IPS DF 6.9 (cell line): ENCODE measurements at regions not wholly inside any gene's neighbourhood (a gene's known extent, or its start where the extent isn't known, plus 50 kb on each side); places are given as distances from the start of the nearest gene placed in this dataset.

Experiments used
- DNase-seq: peaks from one replicate; pipeline ENCODE4 v3.0.0-alpha.2; 2013; ENCODE audit warnings: low read depth, low spot score
- H3K27ac ChIP-seq: one replicate; pipeline ENCODE4 v1.5.1; 2013; ENCODE audit warnings: low read length, control low read depth
- H3K27me3 ChIP-seq: 2 replicates; pipeline ENCODE4 v1.6.1; 2013; ENCODE audit warnings: mild to moderate bottlenecking, low read length; ENCODE audit not compliant: control insufficient read depth, insufficient read depth
- H3K36me3 ChIP-seq: 2 replicates; pipeline ENCODE4 v1.6.1; 2013; ENCODE audit warnings: low read length; ENCODE audit not compliant: control insufficient read depth, insufficient read depth
- H3K4me1 ChIP-seq: 2 replicates; pipeline ENCODE4 v1.6.1; 2013; ENCODE audit warnings: low read length; ENCODE audit not compliant: control insufficient read depth, insufficient read depth
- H3K4me3 ChIP-seq: 2 replicates; pipeline ENCODE4 v1.5.1; 2013; ENCODE audit warnings: mild to moderate bottlenecking, low read length
- H3K9me3 ChIP-seq: 2 replicates; pipeline ENCODE4 v1.6.1; 2013; ENCODE audit warnings: low read length, inconsistent platforms; ENCODE audit not compliant: control insufficient read depth, insufficient read depth
- WGBS: extraction: QIAGEN DNeasy Blood & Tissue Kit; methylation state at CpG from one replicate; pipeline ENCODE4 v1.1.7; 2013; ENCODE audit warnings: mixed read lengths, missing lambda C conversion rate; ENCODE audit not compliant: insufficient read length, insufficient coverage; 5-methylcytosine and 5-hydroxymethylcytosine counted together

DNA sequence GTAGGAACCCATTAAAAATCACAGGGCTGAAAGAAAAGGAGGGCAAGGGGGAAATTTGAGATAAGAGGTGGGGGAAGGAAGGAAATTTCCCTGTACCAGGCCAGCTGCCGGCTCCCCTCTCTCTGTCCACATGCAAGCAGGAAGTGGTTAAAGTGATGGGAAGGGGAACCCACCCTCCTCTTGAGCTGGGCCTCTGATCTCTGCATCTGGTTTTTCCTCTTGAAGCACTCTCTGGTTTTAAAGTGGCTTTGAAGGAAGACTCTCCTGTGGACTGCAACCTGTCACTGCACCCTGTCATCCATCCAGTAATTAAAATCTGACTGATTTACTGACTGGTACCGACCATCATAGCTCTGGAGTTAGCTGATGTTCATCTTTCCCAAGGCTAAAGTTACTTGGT is 239.6 kb downstream of the TSHZ3 start:
- Histone ChIP-seq H3K36me3 (no peaks in the 10 kb centered on the region), H3K4me1 (no peaks in the 10 kb centered on the region), H3K27me3 (no peaks in the 10 kb centered on the region), H3K4me3 (no peak overlapping the region), H3K27ac (no peak overlapping the region), H3K9me3 (no peaks in the 10 kb centered on the region)
- WGBS = no CpG with 5 or more reads among the region's 2 CpGs
- no peak for DNase-seq

DNA sequence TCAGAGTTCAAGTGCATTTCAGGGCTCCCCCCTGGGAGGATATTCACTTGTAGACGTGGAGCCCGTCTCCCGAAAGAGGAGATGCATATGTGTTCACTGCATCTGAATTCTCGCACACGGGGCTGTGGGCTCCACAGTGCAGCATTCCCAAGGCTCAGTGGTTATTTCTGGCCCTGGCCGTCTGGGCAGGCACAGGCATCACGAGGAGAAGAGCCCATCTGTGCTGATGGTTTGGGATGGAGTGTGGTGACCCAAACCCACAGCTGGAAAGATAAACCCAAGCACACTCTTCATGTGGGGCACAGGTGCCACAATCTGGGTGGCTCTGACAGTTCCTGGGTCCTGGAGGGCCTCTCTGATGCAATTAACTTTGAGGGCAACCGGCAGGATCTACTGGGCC is 242.1 kb downstream of the TSHZ3 start:
- Histone ChIP-seq H3K27me3 (no peaks in the 10 kb centered on the region), H3K27ac (no peak overlapping the region), H3K4me1 (peaks cover 2% of the 10 kb centered on the region), H3K9me3 (no peaks in the 10 kb centered on the region), H3K36me3 (no peaks in the 10 kb centered on the region), H3K4me3 (no peak overlapping the region)
- no peak for DNase-seq
- WGBS = no CpG with 5 or more reads among the region's 8 CpGs

GRCh38 chr19:31105761-31106160 is 243.5 kb downstream of the TSHZ3 start:
- no peaks in the 10 kb centered on the region for H3K27me3 ChIP-seq
- H3K4me3 ChIP-seq = no peak overlapping the region
- H3K27ac ChIP-seq = no peak overlapping the region
- no CpG with 5 or more reads among the region's 4 CpGs for WGBS
- peaks cover 3% of the 10 kb centered on the region for H3K4me1 ChIP-seq
- H3K36me3 ChIP-seq = no peaks in the 10 kb centered on the region
- H3K9me3 ChIP-seq = no peaks in the 10 kb centered on the region
- DNase-seq = no peak

GRCh38 chr19:31104451-31104850 is 244.8 kb downstream of the TSHZ3 start:
- Histone ChIP-seq H3K27me3 (no peaks in the 10 kb centered on the region), H3K36me3 (no peaks in the 10 kb centered on the region), H3K4me1 (peaks cover 3% of the 10 kb centered on the region), H3K27ac (no peak overlapping the region), H3K4me3 (no peak overlapping the region), H3K9me3 (no peaks in the 10 kb centered on the region)
- no CpG with 5 or more reads among the region's 10 CpGs for whole genome bisulfite sequencing
- DNase-seq = no peak

DNA sequence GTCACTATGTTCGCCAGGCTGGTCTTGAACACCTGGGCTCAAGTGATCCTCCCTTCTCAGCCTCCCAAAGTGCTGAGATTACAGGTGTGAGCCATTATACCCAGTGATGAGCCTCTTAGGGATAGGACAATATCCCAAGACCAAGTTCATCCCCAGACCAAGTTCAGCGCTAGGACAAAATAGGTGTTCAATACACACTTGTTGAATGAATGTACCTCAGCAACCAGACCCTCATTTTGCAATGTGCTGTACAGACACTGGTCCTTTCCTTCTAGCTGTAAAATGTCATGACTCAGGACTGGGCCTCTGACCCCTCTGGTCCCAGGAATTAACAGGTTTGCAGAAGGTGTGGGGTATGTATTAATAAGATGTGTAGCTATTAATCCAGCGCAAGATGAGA is 246.0 kb downstream of the TSHZ3 start:
- no peak for DNase-seq
- H3K4me1 ChIP-seq = peaks cover 3% of the 10 kb centered on the region
- no peaks in the 10 kb centered on the region for H3K9me3 ChIP-seq
- H3K27me3 ChIP-seq = no peaks in the 10 kb centered on the region
- no peak overlapping the region for H3K4me3 ChIP-seq
- WGBS = no CpG with 5 or more reads among the region's 3 CpGs
- no peak overlapping the region for H3K27ac ChIP-seq
- no peaks in the 10 kb centered on the region for H3K36me3 ChIP-seq

DNA sequence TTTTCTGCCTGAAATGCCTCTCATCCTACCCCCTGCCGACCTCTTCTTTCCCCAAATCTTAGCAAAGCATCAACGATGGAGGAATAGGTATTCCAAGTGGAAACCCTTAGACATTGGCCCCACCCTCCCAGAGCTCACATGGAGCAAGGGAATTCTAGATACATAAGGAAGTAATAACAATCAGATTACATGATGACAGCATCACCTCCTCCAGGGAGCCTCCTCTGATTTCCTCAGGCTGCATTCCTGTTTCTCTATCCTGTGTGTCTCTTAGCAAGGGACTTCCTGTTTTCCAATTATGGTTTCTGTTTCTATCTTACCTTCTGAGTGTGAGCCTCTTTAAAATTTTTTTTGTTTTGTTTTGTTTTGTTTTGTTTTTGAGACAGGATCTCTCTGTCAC is 246.6 kb downstream of the TSHZ3 start:
- Histone ChIP-seq H3K4me3 (no peak overlapping the region), H3K4me1 (peaks cover 3% of the 10 kb centered on the region), H3K27me3 (no peaks in the 10 kb centered on the region), H3K36me3 (no peaks in the 10 kb centered on the region), H3K27ac (no peak overlapping the region), H3K9me3 (no peaks in the 10 kb centered on the region)
- no CpG with 5 or more reads among the region's 2 CpGs for WGBS
- DNase-seq = no peak

- Histone ChIP-seq H3K4me3 (no peak overlapping the region), H3K36me3 (no peaks in the 10 kb centered on the region), H3K27me3 (no peaks in the 10 kb centered on the region), H3K27ac (no peak overlapping the region), H3K4me1 (peaks cover 3% of the 10 kb centered on the region), H3K9me3 (no peaks in the 10 kb centered on the region)
- no peak for DNase-seq
- no CpG with 5 or more reads among the region's 7 CpGs for WGBS
Measured at GRCh38 chr19:31100981-31101380, 248.3 kb downstream of the TSHZ3 start.

GRCh38 chr19:31100206-31100590 is 249.0 kb downstream of the TSHZ3 start:
- H3K4me3 ChIP-seq = no peak overlapping the region
- no CpG with 5 or more reads among the region's 3 CpGs for WGBS
- DNase-seq = no peak
- no peak overlapping the region for H3K27ac ChIP-seq
- H3K36me3 ChIP-seq = no peaks in the 10 kb centered on the region
- peaks cover 3% of the 10 kb centered on the region for H3K4me1 ChIP-seq
- H3K9me3 ChIP-seq = no peaks in the 10 kb centered on the region
- H3K27me3 ChIP-seq = no peaks in the 10 kb centered on the region

- Histone ChIP-seq H3K36me3 (no peaks in the 10 kb centered on the region), H3K27me3 (no peaks in the 10 kb centered on the region)
Measured at GRCh38 chr19:31099515-31100205, 249.6 kb downstream of the TSHZ3 start.

GRCh38 chr19:31098836-31099235 is 250.4 kb downstream of the TSHZ3 start:
- no peak for DNase-seq
- no peaks in the 10 kb centered on the region for H3K27me3 ChIP-seq
- no peak overlapping the region for H3K27ac ChIP-seq
- no CpG with 5 or more reads among the region's 2 CpGs for WGBS
- no peaks in the 10 kb centered on the region for H3K36me3 ChIP-seq
- no peak overlapping the region for H3K4me3 ChIP-seq
- H3K4me1 ChIP-seq = peaks cover 3% of the 10 kb centered on the region
- no peaks in the 10 kb centered on the region for H3K9me3 ChIP-seq

More at GRCh38 chr19:31099515-31100205, 249.6 kb downstream of the TSHZ3 start:
- no peaks in the 10 kb centered on the region for H3K9me3 ChIP-seq
- WGBS = no CpG with 5 or more reads among the region's 4 CpGs
- no peak overlapping the region for H3K4me3 ChIP-seq
- H3K27ac ChIP-seq = no peak overlapping the region
- peaks cover 3% of the 10 kb centered on the region for H3K4me1 ChIP-seq
- no peak for DNase-seq

- WGBS = no CpG with 5 or more reads among the region's 11 CpGs
- Histone ChIP-seq H3K4me3 (no peak overlapping the region), H3K4me1 (peaks cover under 1% of the 10 kb centered on the region), H3K36me3 (no peaks in the 10 kb centered on the region), H3K27me3 (no peaks in the 10 kb centered on the region), H3K27ac (no peak overlapping the region), H3K9me3 (no peaks in the 10 kb centered on the region)
- DNase-seq = no peak
Measured at GRCh38 chr19:31096935-31097545, 252.2 kb downstream of the TSHZ3 start.
